Stimulated activated naive B cell treated with anti-CD40 and anti-IgM and Interleukin-4, amounts not matched to agents 10 μg/mL and 1 μg/mL and 100 μg/mL, for 72 hours (primary cell): ENCODE measurements at regions not wholly inside any gene's neighbourhood (a gene's known extent, or its start where the extent isn't known, plus 50 kb on each side); places are given as distances from the start of the nearest gene placed in this dataset.
"Not testable (repeated sequence)": the region's sequence is repeated elsewhere in the genome, so short reads cannot be mapped to it uniquely, and the experiment has no call there.

Experiments
- ATAC-seq, 2 donors: fragments of 150-1000 bp; cut with Tn5 transposase; replicated peaks; 2 replicates each; pipeline ENCODE4 v1.10.0; 2021; ENCODE audit warnings: moderate library complexity in 1 of 2
- DNase-seq: peaks from one replicate; pipeline ENCODE4 v3.0.0; 2021
- H3K27ac Mint-ChIP-seq: one replicate; pipeline ENCODE4 v1.8.0; 2022; ENCODE audit warnings: mild to moderate bottlenecking, mixed read lengths
- H3K27me3 Mint-ChIP-seq, 2 donors: one replicate each; pipeline ENCODE4 v1.8.0; 2022; ENCODE audit warnings: mixed read lengths in 2 of 2
- H3K36me3 Mint-ChIP-seq, 2 donors: one replicate each; pipeline ENCODE4 v1.8.0; 2022; ENCODE audit warnings: mixed read lengths in 2 of 2, mild to moderate bottlenecking in 1 of 2
- H3K4me1 Mint-ChIP-seq, 2 donors: one replicate each; pipeline ENCODE4 v1.8.0; 2022; ENCODE audit warnings: mixed read lengths in 2 of 2, mild to moderate bottlenecking in 1 of 2
- H3K4me3 Mint-ChIP-seq, 2 donors: one replicate each; pipeline ENCODE4 v1.8.0; 2022; ENCODE audit warnings: mild to moderate bottlenecking in 2 of 2, mixed read lengths in 2 of 2, moderate library complexity in 1 of 2
- H3K9me3 Mint-ChIP-seq, 2 donors: one replicate each; pipeline ENCODE4 v1.8.0; 2022; ENCODE audit warnings: mixed read lengths in 2 of 2, mild to moderate bottlenecking in 1 of 2

DNA sequence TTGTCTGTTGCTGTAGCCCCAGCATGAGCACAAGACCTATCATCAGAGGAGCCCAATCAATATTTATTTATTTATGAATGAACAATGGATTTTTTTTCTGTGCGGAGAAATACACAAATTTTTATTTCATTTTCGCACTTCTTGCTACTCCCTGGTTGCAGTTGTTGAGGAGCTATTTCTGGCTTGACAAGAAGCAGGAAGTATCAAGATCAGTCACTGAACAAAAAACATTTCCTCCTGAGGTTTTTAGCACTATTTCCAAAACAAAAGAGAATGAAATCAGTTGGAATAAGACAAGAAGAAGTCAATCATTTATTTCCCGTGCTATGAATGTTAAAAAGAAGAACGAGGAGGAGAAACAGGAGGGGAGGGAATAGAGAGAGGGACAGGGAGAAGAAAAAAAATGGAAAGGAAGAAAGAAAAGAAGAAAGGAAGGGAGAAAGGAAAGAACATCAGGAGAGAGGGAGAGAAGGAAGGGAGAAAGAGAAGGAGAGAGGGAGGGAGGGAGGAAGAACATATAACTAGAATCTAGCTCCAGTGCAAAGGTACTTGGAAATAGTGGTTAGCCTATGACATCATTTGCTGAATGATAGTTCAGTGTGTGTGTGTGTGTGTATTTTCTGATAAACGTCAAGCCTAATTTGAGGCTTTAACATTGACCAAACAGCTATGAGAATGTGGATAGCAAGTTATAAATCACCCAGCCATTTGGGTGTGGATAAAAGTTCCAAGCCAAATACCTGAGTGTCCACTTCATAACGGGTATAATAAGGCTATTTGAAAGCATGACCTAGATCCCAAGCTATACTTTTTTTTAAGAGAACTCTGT, 586.0 kb downstream of the EBF1 start:
- Mint-ChIP-seq H3K27me3 (no peaks in the 10 kb centered on the region), H3K9me3 (peaks cover 4 to 5% of the 10 kb centered on the region in 2 donors), H3K4me3 (peak overlapping the region; percentile 54 to 75), H3K4me1 (peaks cover 27 to 46% of the 10 kb centered on the region in 2 donors), H3K27ac (peak overlapping the region; percentile 27), H3K36me3 (no peaks in the 10 kb centered on the region)
- DNase-seq (no peak), ATAC-seq (peak in 1 of 2 donors; percentile 26)

DNA sequence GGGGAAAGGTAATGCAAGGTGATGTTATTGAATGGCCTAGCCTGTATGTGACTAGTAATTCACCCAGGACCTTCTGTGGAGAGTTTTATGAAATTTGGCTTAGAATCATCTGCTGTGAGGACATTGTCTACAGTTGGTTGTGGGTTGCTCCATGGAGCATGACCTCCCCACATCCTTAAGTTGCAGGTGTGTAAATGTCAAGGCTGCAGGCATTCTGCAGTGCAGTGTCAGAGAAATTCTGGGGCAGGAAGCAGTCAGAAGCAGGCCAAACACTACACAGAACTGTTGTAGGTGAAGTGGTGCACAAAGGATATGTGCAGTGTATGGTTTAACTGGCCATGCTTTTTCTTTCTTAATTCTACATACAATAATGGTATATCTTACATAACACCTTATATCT, 588.3 kb downstream of the EBF1 start:
- Mint-ChIP-seq H3K27me3 (no peaks in the 10 kb centered on the region), H3K4me3 (no peak overlapping the region), H3K27ac (no peak overlapping the region), H3K36me3 (peaks cover under 1% of the 10 kb centered on the region in 2 donors), H3K4me1 (peaks cover 27 to 46% of the 10 kb centered on the region in 2 donors), H3K9me3 (peaks cover 8 to 13% of the 10 kb centered on the region in 2 donors)
- peak; percentile 97 to 100 for ATAC-seq
- peak; percentile 64 for DNase-seq

DNA sequence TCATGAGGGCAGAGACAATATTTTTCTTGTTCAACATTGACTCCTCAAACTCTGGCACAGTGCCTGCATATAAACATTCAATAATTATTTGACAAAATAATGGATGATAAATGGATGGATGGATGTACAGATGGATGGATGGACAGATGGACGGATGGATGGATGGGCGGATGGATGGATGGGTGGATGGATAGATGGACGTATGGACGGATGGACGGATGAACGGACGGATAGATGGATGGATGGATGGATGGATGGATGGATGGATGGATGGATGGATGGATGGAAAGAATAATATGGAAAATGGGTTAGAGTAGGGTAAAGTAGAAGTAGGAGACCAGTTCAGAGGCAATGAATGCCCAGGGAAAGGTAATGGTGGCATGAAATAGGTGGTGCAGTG, 589.2 kb downstream of the EBF1 start:
- Mint-ChIP-seq H3K36me3 (peaks cover 3 to 6% of the 10 kb centered on the region in 2 donors), H3K27ac (no peak overlapping the region), H3K9me3 (peaks cover 15 to 18% of the 10 kb centered on the region in 2 donors), H3K4me1 (peaks cover 27 to 46% of the 10 kb centered on the region in 2 donors), H3K4me3 (no peak overlapping the region), H3K27me3 (no peaks in the 10 kb centered on the region)
- no peak for ATAC-seq
- DNase-seq, result no peak

DNA sequence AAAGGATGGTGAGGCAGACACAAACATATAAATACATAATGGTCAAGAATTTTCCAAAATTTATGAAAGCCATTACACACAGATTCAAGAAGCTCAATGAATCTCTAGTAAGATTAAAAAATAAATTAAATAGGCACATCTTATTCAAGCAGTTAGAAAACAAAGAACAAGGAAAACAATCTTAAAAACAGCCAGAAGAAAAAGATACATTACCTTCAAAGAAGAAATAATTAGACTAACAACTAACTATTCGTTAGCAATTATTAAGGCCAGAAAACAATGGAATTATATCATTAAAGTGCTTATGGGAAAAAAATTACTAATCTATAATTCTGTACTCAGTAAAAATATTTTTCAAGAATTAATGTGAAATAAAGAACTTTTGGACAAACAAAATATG, 593.1 kb downstream of the EBF1 start:
- peaks cover 22 to 25% of the 10 kb centered on the region in 2 donors for H3K9me3 Mint-ChIP-seq
- no peak for ATAC-seq
- peaks cover 8 to 13% of the 10 kb centered on the region in 2 donors for H3K36me3 Mint-ChIP-seq
- no peaks in the 10 kb centered on the region for H3K27me3 Mint-ChIP-seq
- DNase-seq, result no peak
- no peak overlapping the region for H3K27ac Mint-ChIP-seq
- no peak overlapping the region for H3K4me3 Mint-ChIP-seq
- peaks cover 12 to 23% of the 10 kb centered on the region in 2 donors for H3K4me1 Mint-ChIP-seq

DNA sequence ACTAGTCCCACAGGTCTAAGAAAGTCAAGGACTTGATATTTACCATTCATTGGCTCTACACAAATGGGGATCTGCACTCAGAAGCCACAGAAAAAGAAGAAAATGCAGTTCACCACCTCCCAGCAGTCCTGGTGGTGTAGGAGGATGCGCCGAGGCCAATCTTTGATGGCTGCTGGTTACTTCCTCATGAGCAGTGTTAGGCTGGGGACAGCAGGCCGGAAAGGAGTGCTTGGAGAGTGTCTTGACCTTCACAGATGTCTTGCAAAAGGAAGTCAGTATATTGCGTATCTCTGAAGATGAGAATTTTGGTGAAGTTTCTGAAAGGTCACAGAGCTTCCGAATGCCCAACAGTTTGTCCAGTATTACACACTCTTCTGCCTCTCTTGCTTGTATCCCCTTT, 597.0 kb downstream of the EBF1 start:
- Mint-ChIP-seq H3K27ac (no peak overlapping the region), H3K36me3 (peaks cover 8 to 13% of the 10 kb centered on the region in 2 donors), H3K27me3 (no peaks in the 10 kb centered on the region), H3K4me1 (peaks cover 4 to 17% of the 10 kb centered on the region in 2 donors), H3K9me3 (peaks cover 18 to 20% of the 10 kb centered on the region in 2 donors), H3K4me3 (no peak overlapping the region)
- DNase-seq (no peak), ATAC-seq (peak; percentile 29 to 46)

DNA sequence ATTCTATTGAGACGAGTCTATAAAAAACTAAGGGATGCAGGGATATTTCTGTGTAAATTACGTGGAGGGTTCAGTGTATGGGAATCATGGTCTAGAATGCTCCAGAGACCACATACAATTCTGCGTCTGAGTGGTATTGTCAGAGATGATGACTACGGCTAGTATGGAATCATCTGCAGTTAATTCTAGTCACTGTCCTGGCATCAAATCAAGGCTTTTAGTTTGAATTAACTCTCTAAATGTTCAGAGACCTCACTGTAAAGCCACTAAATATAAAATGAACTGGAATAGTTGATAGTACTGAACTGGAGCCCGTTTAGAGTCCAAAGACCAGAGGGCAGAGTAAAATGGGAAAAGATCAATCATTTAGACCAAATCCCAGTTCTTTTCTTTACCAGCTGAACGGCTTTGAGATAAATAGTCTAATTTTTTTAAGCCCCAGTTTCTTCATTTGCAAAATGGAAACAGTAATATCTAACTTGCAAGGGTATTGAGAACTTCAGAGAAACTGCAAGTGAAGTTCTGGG, 599.8 kb downstream of the EBF1 start:
- peaks cover 2% of the 10 kb centered on the region in 2 donors for H3K9me3 Mint-ChIP-seq
- no peak overlapping the region for H3K27ac Mint-ChIP-seq
- no peaks in the 10 kb centered on the region for H3K27me3 Mint-ChIP-seq
- no peak for ATAC-seq
- peaks cover under 1 to 2% of the 10 kb centered on the region in 2 donors for H3K36me3 Mint-ChIP-seq
- no peak overlapping the region for H3K4me3 Mint-ChIP-seq
- H3K4me1 Mint-ChIP-seq, result peaks cover 4 to 17% of the 10 kb centered on the region in 2 donors
- no peak for DNase-seq

DNA sequence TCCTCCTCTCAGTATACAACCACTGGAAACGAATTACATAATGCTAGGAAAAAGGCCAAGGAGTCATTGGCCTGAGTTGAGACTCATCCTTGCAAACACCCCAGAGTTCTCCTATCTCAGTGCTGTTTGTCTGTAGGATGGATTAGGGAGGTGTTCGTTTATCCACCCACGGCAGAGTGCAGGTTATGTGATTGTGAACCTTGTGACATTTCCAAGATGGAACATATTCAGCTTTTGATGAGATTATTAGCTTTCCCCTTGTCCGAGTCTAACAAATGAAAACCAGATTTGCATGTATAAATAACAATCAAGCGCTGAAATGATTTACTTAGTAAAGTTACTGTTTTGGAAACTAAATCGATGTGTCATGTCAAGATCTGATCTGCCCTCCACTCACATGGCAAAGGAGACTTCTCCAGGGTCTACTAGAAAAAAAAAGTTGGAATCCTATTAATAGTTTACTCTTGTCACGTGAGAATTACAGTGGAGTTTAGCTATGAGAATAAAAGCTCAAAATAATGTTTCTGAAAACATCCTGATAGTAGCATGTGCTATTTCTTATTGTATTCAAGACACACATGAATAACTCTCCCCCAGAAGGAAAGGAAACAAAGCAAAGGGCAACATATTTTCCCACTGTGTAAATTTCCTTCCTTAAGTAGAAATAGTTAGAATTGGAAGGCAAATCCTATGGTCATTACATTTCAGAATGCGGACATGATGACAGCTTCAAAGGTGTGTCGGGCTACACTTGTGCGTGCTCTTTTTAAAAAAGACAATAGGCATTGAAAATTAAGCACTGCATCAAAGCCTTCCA, 600.4 kb downstream of the EBF1 start:
- Mint-ChIP-seq H3K27me3 (no peaks in the 10 kb centered on the region), H3K4me3 (no peak overlapping the region), H3K36me3 (no peaks in the 10 kb centered on the region), H3K4me1 (peaks cover 4 to 17% of the 10 kb centered on the region in 2 donors), H3K9me3 (no peaks in the 10 kb centered on the region), H3K27ac (no peak overlapping the region)
- ATAC-seq, result no peak
- DNase-seq, result no peak

DNA sequence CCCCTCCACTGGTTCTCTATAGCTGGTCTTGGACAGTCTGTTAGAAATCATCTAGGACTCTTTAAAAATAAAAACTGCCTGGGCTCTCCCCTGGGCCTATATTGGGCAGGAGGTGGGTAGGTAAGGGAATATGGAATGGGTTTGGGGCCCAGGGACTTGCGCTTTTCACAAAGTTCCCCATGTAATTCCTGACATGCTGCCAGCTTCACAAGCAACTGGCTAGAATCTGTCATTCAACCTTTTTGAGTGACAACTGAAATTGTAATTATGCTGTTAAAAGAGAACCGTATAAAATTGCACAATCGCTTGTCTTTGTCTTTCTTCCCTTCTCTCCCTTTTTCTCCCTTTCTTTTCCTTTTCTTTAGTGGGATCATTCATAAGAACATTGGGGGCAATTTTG, 603.1 kb downstream of the EBF1 start:
- no peak for ATAC-seq
- Mint-ChIP-seq H3K27ac (no peak overlapping the region), H3K4me3 (no peak overlapping the region), H3K9me3 (no peaks in the 10 kb centered on the region), H3K4me1 (peaks cover 2 to 8% of the 10 kb centered on the region in 2 donors), H3K36me3 (no peaks in the 10 kb centered on the region), H3K27me3 (no peaks in the 10 kb centered on the region)
- DNase-seq, result no peak

DNA sequence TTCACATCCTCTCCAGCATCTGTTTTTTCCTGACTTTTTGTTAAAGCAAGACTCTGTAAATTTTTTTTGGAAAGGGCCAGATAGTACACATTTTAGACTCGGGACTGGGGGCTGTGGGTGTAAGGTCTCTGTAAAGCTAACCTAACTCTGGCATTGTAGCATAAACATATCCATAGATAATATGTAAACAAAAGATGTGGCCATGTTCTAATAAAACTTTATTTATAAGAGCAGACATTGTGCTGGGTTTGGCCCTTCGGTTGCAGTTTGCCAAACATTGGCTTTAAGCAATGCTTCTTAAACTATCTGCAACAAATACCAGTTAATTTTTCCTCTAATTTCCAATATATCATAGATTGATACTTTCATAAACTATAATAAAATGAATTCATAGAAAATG, 605.2 kb downstream of the EBF1 start:
- H3K36me3 Mint-ChIP-seq, result no peaks in the 10 kb centered on the region
- DNase-seq, result no peak
- no peak overlapping the region for H3K27ac Mint-ChIP-seq
- peaks cover 2 to 5% of the 10 kb centered on the region in 2 donors for H3K4me1 Mint-ChIP-seq
- ATAC-seq, result no peak
- no peaks in the 10 kb centered on the region for H3K27me3 Mint-ChIP-seq
- no peaks in the 10 kb centered on the region for H3K9me3 Mint-ChIP-seq
- H3K4me3 Mint-ChIP-seq, result no peak overlapping the region

DNA sequence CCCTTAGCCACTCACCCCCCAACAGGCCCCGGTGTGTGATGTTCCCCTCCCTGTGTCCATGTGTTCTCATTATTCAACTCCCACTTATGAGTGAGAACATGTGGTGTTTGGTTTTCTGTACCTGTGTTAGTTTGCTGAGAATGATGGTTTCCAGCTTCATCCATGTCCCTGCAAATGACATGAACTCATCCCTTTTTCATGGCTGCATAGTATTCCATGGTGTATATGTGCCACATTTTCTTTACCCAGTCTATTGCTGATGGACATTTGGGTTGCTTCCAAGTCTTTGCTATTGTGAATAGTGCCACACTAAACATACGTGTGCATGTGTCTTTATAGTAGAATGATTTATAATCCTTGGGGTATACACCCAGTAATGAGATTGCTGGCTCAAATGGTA, 605.7 kb downstream of the EBF1 start:
- H3K4me3 Mint-ChIP-seq, ATAC-seq, H3K27me3 Mint-ChIP-seq, H3K9me3 Mint-ChIP-seq, DNase-seq, H3K4me1 Mint-ChIP-seq, H3K36me3 Mint-ChIP-seq, H3K27ac Mint-ChIP-seq: not testable (repeated sequence)

DNA sequence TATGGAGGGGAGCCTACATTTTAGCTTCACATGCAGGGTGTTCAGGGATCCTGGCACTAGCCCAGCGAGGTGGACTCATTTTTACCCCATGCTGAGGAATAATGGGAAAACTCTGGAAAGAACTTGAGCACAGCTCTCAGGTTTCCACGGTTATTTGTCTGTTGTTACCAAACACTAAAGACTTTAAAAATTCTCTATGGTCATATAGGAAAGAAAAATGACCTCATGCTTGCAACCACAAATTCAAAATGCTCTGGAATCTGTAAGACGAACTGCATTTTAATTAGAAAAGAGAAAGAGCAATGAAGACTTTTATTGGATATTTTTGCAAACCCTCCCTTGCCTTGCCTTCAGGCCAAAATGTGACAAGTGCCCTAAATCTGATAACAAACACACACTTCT, 606.9 kb downstream of the EBF1 start:
- Mint-ChIP-seq H3K36me3 (no peaks in the 10 kb centered on the region), H3K9me3 (no peaks in the 10 kb centered on the region), H3K27me3 (no peaks in the 10 kb centered on the region), H3K4me1 (peaks cover under 1 to 2% of the 10 kb centered on the region in 2 donors), H3K27ac (no peak overlapping the region), H3K4me3 (no peak overlapping the region)
- ATAC-seq, result no peak
- no peak for DNase-seq

DNA sequence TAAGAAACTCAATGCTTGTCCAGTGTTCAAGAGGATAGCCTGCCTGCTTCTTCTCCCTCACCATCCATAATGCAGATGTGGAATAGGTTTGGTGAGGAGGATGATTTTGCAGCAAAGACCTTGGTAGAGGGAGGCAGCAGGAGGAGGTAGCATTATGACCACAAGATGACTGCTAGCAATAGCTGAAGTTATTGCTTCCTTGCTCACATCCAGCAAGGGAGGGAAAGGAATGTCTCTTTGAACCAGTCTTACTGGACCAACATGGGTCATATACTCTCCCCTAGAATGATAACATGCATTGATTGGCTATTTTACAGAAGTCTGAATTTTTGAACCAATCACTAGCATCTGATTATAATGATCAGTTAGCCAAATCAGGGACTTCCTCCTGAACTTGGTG, 607.6 kb downstream of the EBF1 start:
- no peaks in the 10 kb centered on the region for H3K36me3 Mint-ChIP-seq

DNA sequence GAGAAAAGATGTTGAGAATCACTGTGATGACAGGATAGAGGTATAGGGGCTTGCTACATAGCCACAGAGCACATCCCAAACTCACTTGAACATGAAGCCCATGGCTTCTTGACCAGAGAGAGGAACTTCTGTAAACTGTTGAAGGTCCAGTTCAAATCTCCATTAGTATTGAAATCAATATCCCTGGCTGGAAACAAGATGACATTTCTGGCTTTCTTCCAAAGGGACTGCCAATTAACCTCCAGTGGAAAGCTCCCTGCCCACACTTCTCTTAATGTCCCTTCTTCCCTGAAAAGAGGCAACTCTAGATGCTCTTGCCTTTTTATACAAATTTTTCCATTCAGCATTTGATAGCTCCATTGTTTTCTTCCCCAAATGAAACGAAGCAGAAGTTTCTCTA, 612.1 kb downstream of the EBF1 start:
- H3K36me3 Mint-ChIP-seq, result no peaks in the 10 kb centered on the region
- no peak for ATAC-seq
- no peak overlapping the region for H3K27ac Mint-ChIP-seq
- H3K9me3 Mint-ChIP-seq, result no peaks in the 10 kb centered on the region
- H3K4me3 Mint-ChIP-seq, result no peak overlapping the region
- no peak for DNase-seq
- peaks cover 2 to 6% of the 10 kb centered on the region in 2 donors for H3K4me1 Mint-ChIP-seq
- no peaks in the 10 kb centered on the region for H3K27me3 Mint-ChIP-seq

More for the DNA sequence above, 607.6 kb downstream of the EBF1 start:
- Mint-ChIP-seq H3K27me3 (no peaks in the 10 kb centered on the region), H3K9me3 (no peaks in the 10 kb centered on the region), H3K4me1 (peaks cover 2 to 6% of the 10 kb centered on the region in 2 donors), H3K27ac (no peak overlapping the region), H3K4me3 (no peak overlapping the region)
- ATAC-seq (no peak), DNase-seq (no peak)

DNA sequence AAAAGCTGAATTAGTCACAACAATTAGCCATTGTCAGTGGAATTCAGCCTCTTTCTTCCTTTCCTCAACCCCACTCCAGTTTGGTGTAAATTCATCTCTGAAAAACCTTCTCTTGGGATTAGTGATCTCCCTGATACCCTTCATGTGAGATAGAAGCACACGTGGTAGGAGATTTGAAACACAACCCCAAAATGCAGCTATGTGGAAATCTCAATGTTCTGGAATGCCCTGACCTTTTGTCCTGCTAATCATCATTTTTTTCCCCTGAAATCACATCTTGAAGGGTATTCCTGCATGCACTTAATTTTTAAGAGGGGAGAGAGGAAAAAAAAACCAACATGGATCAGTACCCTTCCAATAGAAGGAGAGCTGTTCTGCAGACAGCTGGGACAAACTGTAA, 612.6 kb downstream of the EBF1 start:
- no peaks in the 10 kb centered on the region for H3K9me3 Mint-ChIP-seq
- DNase-seq (no peak), ATAC-seq (no peak)
- no peaks in the 10 kb centered on the region for H3K36me3 Mint-ChIP-seq
- H3K4me3 Mint-ChIP-seq, result no peak overlapping the region
- no peak overlapping the region for H3K27ac Mint-ChIP-seq
- peaks cover 2 to 6% of the 10 kb centered on the region in 2 donors for H3K4me1 Mint-ChIP-seq
- no peaks in the 10 kb centered on the region for H3K27me3 Mint-ChIP-seq
